CD4-positive, alpha-beta T cell (primary cell): ENCODE measurements at regions not wholly inside any gene's neighbourhood (a gene's known extent, or its start where the extent isn't known, plus 50 kb on each side); places are given as distances from the start of the nearest gene placed in this dataset.

Experiments
- ATAC-seq: fragments of 200-7000 bp; cut with Tn5 transposase; one replicate; pipeline ENCODE4 v1.10.0; 2022; ENCODE audit warnings: mild to moderate bottlenecking; ENCODE audit not compliant: poor library complexity
- CTCF ChIA-PET: fragments of 350-600 bp; sonication (Branson Sonifier 250); formaldehyde crosslinking; loops from one replicate; lab custom pipeline; 2021; ENCODE audit warnings: antibody characterized with exemption, inconsistent platforms; lab: Charles Lee
- POLR2A ChIA-PET: fragments of 350-600 bp; sonication (Branson Sonifier 250); formaldehyde crosslinking; loops from one replicate; lab custom pipeline; 2021; ENCODE audit warnings: antibody characterized with exemption, inconsistent platforms; lab: Charles Lee
- DNase-seq, 14 experiments: peaks; one replicate each; pipeline ENCODE4 v3.0.0-alpha.2; 2013 to 2020; ENCODE audit warnings: mixed read lengths in 2 of 14
- H3K27ac ChIP-seq, 2 donors: one replicate each; pipeline versions ENCODE4 v1.5.1 to v1.7.0; 2013; ENCODE audit warnings: low read length in 2 of 2, low read depth in 1 of 2, mild to moderate bottlenecking in 1 of 2
- H3K27me3 ChIP-seq, 2 experiments: 1 replicate in 1 of 2; 2 replicates in 1 of 2; pipeline versions ENCODE4 v1.6.1 to v1.7.0; 2013; ENCODE audit warnings: low read length in 2 of 2, control low read depth in 1 of 2, mild to moderate bottlenecking in 1 of 2, moderate library complexity in 1 of 2; ENCODE audit not compliant: insufficient read depth in 2 of 2, control insufficient read depth in 1 of 2
- H3K36me3 ChIP-seq: one replicate; pipeline ENCODE4 v1.6.1; 2013; ENCODE audit warnings: low read length, control low read depth; ENCODE audit not compliant: insufficient read depth
- H3K4me1 ChIP-seq: one replicate; pipeline ENCODE4 v1.6.1; 2013; ENCODE audit warnings: low read length, control low read depth; ENCODE audit not compliant: insufficient read depth
- H3K4me3 ChIP-seq: one replicate; pipeline ENCODE4 v1.5.1; 2013; ENCODE audit warnings: mild to moderate bottlenecking, low read length, moderate library complexity
- H3K9me3 ChIP-seq, 2 experiments: 1 replicate in 1 of 2; 2 replicates in 1 of 2; pipeline versions ENCODE4 v1.6.1 to v1.7.0; 2013; ENCODE audit warnings: low read length in 2 of 2, mild to moderate bottlenecking in 2 of 2, control low read depth in 1 of 2, moderate library complexity in 1 of 2; ENCODE audit not compliant: control insufficient read depth in 1 of 2, insufficient read depth in 1 of 2
- H3K27ac Mint-ChIP-seq: one replicate; pipeline ENCODE4 v1.8.0; 2020; ENCODE audit warnings: mixed read lengths
- H3K27me3 Mint-ChIP-seq: one replicate; pipeline ENCODE4 v1.8.0; 2021; ENCODE audit warnings: mixed read lengths
- H3K36me3 Mint-ChIP-seq: one replicate; pipeline ENCODE4 v1.8.0; 2021; ENCODE audit warnings: low read depth, mixed read lengths
- H3K4me1 Mint-ChIP-seq: one replicate; pipeline ENCODE4 v1.8.0; 2021; ENCODE audit warnings: low read depth, mixed read lengths
- H3K4me3 Mint-ChIP-seq: one replicate; pipeline ENCODE4 v1.8.0; 2020; ENCODE audit warnings: mild to moderate bottlenecking, mixed read lengths
- H3K9me3 Mint-ChIP-seq: one replicate; pipeline ENCODE4 v1.8.0; 2020; ENCODE audit warnings: mixed read lengths
- intact Hi-C, 2 experiments: fragments of 100-400 bp; cut with DNase I in 1 of 2; cut with micrococcal nuclease in 1 of 2; formaldehyde crosslinking; loops; one replicate each; pipeline versions ENCODE4 v1.15.1 to v1.9.0; 2023 to 2025; cut with DNase I, micrococcal nuclease
- TF ChIP-seq, protein P1 (sequence below): fragments of 200-600 bp; IDR thresholded peaks from one replicate; pipeline ENCODE4 v1.8.0; 2022; ENCODE audit warnings: antibody characterized with exemption, mild to moderate bottlenecking

DNA sequence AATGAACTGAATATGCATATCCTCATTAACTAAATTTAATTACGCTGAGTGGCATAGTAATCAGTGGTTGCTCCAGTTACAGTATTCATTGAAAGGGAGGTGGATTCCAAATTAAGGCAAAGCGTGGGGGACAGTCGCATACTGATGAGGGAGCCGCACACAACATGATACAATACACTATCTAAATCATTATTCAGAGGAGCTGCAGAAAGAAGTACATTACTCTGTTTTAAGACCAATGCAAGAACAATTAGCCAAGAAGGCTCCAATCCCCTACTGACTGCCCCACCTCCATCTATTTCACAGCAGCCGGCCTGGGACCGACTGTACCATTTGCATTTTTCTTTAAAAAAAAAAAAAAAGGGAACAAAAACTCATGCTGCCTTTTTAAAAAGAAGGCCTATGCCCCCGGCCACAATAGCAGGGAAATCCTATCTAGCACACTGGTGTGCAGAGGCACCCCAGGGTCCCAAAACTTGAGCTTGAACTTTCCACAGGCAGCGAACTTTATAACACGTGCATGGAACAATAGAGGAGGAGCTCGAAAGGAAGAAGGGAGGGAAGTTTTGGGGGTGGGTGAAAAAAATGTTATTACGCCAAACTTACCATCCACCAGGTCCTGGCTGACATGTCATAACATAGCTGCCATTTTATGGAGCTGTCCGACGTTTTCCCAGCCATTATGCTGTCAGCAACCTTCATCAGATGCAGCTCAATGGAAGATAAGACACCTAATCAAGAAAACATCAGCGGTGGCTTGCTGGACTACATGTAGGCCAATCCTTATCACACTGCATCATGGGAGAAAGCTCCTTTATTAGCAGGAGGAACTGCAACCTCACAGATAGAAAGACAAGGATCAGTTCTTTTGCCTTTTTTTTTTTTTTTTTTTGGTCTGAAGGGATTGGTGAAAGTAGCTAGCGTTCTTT lies 161.6 kb downstream of the ZDHHC21 start:
- no peak overlapping the region for H3K27ac Mint-ChIP-seq
- no peak overlapping the region for H3K4me3 ChIP-seq
- H3K9me3 ChIP-seq, result no peaks in the 10 kb centered on the region
- H3K4me3 Mint-ChIP-seq, result no peak overlapping the region
- H3K4me1 Mint-ChIP-seq, result no peaks in the 10 kb centered on the region
- H3K27me3 Mint-ChIP-seq, result peaks cover 36% of the 10 kb centered on the region
- peaks cover 2 to 9% of the 10 kb centered on the region in 2 experiments for H3K27me3 ChIP-seq
- H3K36me3 Mint-ChIP-seq, result no peaks in the 10 kb centered on the region
- no peaks in the 10 kb centered on the region for H3K36me3 ChIP-seq
- ChIA-PET POLR2A (no interaction called here), CTCF (no interaction called here)
- intact Hi-C loops, result no loop called here
- H3K4me1 ChIP-seq, result no peaks in the 10 kb centered on the region
- no peak for ATAC-seq
- H3K9me3 Mint-ChIP-seq, result no peaks in the 10 kb centered on the region
- DNase-seq, result no peak
- TF ChIP-seq, protein P1, sequence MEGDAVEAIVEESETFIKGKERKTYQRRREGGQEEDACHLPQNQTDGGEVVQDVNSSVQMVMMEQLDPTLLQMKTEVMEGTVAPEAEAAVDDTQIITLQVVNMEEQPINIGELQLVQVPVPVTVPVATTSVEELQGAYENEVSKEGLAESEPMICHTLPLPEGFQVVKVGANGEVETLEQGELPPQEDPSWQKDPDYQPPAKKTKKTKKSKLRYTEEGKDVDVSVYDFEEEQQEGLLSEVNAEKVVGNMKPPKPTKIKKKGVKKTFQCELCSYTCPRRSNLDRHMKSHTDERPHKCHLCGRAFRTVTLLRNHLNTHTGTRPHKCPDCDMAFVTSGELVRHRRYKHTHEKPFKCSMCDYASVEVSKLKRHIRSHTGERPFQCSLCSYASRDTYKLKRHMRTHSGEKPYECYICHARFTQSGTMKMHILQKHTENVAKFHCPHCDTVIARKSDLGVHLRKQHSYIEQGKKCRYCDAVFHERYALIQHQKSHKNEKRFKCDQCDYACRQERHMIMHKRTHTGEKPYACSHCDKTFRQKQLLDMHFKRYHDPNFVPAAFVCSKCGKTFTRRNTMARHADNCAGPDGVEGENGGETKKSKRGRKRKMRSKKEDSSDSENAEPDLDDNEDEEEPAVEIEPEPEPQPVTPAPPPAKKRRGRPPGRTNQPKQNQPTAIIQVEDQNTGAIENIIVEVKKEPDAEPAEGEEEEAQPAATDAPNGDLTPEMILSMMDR, result no peak
- H3K27ac ChIP-seq, result no peak overlapping the region

GRCh38 chr9:14530841-14531240 lies 162.4 kb downstream of the ZDHHC21 start:
- TF ChIP-seq, protein P1, result no peak
- no peak overlapping the region for H3K4me3 Mint-ChIP-seq
- H3K27me3 ChIP-seq, result peaks cover 2 to 9% of the 10 kb centered on the region in 2 experiments
- no peaks in the 10 kb centered on the region for H3K36me3 ChIP-seq
- no peak overlapping the region for H3K27ac Mint-ChIP-seq
- ATAC-seq (no peak), DNase-seq (no peak)
- intact Hi-C loops, result no loop called here
- ChIA-PET CTCF (no interaction called here), POLR2A (no interaction called here)
- H3K27me3 Mint-ChIP-seq, result peaks cover 33% of the 10 kb centered on the region
- no peaks in the 10 kb centered on the region for H3K4me1 Mint-ChIP-seq
- no peaks in the 10 kb centered on the region for H3K4me1 ChIP-seq
- H3K27ac ChIP-seq, result no peak overlapping the region
- H3K9me3 Mint-ChIP-seq, result no peaks in the 10 kb centered on the region
- no peak overlapping the region for H3K4me3 ChIP-seq
- no peaks in the 10 kb centered on the region for H3K36me3 Mint-ChIP-seq
- H3K9me3 ChIP-seq, result no peaks in the 10 kb centered on the region

DNA sequence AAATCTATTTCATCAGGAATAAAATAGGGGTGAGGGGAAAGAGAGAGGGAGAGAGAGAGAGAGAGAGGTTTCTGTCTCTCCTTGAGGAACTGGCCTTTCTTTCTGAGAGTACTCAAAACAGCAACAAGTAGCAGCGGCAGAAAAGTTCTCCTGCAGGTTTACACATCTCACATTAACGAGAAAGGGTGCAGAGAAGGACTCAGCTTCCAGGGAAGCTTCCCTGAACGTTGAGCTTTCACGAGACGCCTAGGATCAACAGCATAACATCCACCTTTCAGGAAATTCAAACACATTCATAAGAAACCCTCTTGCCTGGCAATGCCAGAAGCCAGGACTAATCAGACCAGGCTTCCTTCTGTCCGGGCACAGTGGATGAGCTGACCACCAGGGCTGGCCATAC lies 162.9 kb downstream of the ZDHHC21 start:
- POLR2A ChIA-PET, result no interaction called here

More for the DNA sequence above, 162.9 kb downstream of the ZDHHC21 start:
- Histone ChIP-seq H3K36me3 (no peaks in the 10 kb centered on the region), H3K27me3 (peaks cover 2 to 8% of the 10 kb centered on the region in 2 experiments), H3K27ac (no peak overlapping the region), H3K4me1 (no peaks in the 10 kb centered on the region), H3K4me3 (no peak overlapping the region), H3K9me3 (no peaks in the 10 kb centered on the region)
- Mint-ChIP-seq H3K9me3 (no peaks in the 10 kb centered on the region), H3K27ac (no peak overlapping the region), H3K27me3 (peaks cover 30% of the 10 kb centered on the region), H3K36me3 (no peaks in the 10 kb centered on the region), H3K4me1 (no peaks in the 10 kb centered on the region), H3K4me3 (no peak overlapping the region)
- CTCF ChIA-PET, result no interaction called here
- TF ChIP-seq, protein P1, result no peak
- ATAC-seq, result no peak
- no peak for DNase-seq
- intact Hi-C loops, result no loop called here
